NCI-H187 (cell line): ENCODE measurements at regions not wholly inside any gene's neighbourhood (a gene's known extent, or its start where the extent isn't known, plus 50 kb on each side); places are given as distances from the start of the nearest gene placed in this dataset.
"Not testable (repeated sequence)": the region's sequence is repeated elsewhere in the genome, so short reads cannot be mapped to it uniquely, and the experiment has no call there.

Experiments used
- DNase-seq, 2 experiments: peaks; one replicate each; lab custom pipeline; 2025; lab: John Stamatoyannopoulos, UW

DNA sequence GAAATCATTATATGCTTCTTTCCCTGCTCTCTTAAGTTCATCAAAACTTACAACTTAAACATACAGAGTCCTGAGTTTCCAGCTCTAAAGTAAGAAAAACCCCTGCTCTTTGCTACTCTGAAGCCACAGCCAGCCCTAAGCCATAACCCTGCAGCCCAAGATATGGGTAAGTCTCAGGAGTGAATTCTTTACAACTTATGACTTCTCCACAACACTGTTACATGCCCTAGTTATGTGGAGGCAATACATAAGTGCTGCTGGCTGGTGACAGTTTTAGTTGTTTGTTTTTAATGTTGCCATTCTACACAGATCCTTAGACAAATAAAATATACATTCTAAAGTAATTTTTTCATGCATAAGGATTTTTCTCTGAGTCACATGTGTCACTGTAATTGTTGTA lies 100.2 kb downstream of the FBXO8 start:
- no peak for DNase-seq

DNA sequence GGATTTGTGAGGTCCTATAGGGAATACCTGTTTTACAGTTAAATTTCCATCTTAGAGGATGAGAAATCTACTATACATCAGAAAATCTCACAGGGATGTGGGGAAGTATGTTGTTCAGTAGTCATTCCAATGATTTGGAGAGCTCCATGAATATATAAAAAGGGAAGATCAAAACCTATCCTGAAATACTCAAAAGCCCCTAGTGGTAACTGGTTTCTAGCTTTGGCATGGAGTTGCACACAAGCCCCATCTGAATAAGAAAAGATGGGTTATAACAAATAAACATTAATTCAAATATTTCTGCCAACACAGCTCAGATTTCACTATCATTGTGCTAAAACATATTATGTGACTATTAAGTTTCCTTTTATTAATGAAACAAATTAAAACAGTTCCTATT lies 101.6 kb downstream of the FBXO8 start:
- DNase-seq = no peak

DNA sequence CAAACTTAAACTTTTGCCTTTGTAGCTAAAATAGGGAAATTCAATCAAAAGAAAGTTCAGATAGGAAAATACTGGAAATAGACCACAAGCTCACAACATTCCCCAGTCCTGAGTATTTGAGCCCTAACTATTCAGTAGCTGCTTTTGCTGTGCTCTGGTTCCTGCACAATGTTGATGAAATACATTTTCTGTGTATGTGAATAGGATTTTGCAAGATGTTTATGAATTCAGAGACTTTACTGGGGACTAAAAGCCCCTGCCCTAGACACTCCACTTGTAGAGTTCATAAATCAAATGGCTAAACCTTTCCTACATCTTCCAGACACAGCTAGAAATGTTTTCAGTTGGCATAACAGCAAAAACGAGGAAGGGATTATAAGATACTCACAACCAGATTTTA lies 105.9 kb downstream of the FBXO8 start:
- DNase-seq = no peak

DNA sequence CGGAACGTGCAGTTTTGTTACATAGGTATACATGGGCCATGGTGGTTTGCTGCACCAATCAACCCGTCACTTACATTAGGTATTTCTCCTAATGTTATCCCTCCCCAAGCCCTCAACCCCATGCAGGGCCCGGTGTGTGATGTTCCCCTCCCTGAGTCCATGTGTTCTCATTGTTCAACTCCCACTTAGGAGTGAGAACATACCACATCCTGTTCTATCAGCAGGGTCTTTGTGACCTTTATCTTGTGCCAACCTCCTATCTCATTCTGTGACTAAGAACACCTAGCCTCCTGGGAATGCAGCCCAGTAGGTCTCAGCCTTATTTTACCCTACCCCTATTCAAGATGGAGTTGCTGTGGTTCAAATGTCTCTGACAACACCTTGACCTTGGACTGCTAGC lies 107.6 kb downstream of the FBXO8 start:
- not testable (repeated sequence) for DNase-seq

DNA sequence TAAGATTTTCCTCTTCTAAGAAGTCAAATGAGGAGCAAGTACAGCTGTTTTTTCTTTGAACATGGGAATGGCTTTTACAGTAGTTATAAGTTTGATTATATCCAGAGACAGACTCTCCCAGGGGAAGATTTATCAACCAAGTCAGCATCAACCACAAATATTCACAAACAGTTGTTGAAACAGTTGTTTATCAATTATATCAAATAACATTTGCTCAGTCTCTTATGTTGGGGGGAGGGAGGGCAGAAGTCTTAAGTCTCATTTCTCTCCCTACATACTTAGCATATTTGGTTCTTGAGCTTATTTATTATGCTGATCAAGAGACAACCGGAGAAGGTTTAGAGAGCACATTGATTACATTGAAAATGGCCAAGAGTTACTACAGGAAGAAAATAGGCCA lies 110.1 kb downstream of the FBXO8 start:
- no peak for DNase-seq

DNA sequence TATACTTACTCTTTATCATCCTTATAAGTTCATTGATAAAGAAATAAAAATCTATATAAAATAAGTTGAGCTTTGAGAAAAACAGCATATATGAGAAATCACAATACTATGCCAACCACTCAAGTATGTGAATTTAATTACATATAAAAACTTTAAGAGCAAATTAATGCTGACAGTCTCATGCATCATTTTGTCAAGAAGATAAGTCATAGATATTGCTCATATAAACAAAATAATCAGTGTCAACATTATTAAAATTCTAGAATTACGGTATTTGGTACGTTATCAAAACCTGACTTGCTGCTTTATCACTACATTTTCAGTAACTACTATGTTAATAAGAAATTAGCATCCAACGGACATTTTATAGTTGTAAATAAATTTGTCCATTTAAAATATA lies 111.2 kb downstream of the FBXO8 start:
- no peak for DNase-seq

DNA sequence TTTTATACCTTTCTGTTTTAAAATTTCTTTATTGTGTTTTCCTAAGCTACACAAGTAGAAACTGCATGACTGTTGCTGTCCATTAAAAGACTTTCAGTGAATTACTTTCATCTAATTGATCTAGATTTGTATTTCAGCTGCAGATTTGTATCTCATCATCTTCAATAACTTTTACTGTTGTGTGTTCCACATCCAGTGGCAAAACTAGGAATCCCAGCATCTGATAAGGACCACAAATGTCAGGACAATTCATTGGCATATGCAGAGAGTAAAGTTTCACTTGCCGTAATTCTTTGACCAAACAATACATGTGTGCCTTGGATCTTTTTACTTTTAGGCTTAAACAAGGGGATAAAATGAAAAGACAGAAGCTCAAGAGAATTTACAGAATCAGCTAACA lies 112.6 kb downstream of the FBXO8 start:
- no peak for DNase-seq

DNA sequence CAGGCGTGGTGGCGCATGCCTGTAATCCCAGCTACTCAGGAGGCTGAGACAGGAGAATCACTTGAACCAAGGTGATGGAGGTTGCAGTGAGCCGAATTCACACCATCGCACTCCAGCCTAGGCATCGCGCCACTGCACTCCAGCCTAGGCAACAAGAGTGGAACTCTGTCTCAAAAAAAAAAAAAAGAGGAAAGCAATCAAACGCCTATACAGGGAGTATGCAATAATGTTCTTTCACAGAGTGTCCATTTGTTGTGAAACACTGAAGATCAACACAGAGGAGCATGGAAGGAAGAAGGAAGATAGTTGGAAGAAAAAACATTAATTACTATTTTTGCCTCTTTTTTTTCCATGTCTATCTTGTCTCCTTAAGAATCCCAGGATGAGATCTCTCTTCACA lies 113.4 kb downstream of the FBXO8 start:
- DNase-seq = no peak

DNA sequence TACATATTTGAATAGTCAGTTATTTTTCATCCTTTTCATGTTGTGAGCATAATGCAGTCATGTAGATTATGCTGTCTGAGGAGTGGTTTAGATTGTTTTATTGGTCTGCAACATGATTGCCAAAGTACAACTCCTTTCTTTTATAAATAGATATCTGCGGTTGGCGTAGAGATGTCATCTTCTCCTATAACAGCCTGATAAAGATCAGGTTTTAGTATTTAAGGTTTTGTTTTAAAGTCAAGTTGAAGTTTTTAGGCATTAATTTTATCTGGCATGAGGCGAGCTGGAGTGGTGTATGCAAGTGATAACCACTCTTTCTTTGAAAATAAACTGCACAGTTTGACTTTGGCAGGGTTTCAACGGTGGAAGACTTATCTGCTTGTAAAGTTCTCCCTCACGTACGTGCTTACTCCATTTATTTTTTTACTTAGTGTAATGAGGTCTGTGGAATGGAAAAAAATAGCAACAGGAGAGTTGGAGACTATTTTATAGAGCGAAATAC lies 126.3 kb downstream of the FBXO8 start:
- DNase-seq = no peak

DNA sequence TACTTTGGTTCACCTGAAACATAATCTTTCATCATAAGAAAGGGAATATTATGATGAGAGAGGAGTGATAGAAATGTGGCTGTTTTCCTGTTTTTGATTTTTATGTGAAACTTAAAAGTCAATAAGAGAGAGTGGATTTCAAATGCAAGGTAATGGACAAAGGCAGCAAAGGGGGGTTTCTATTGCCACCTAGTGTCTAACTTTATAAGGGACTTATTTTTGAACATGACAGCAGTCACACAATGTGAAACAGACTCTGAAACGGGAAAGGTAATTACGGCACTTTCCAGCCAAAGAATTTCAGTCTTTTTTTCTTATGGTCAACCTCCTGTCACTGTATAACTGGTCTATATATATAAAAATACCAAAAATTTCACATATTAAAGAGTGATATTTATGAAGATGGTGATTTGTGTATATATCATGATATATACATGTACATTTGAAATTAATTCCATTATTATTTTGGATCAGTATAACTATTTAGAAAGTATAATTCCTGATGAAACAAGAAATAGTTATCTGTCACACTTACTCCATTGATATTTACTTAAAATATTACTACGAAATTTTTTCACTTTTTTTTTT lies 127.1 kb downstream of the FBXO8 start:
- no peak for DNase-seq

DNA sequence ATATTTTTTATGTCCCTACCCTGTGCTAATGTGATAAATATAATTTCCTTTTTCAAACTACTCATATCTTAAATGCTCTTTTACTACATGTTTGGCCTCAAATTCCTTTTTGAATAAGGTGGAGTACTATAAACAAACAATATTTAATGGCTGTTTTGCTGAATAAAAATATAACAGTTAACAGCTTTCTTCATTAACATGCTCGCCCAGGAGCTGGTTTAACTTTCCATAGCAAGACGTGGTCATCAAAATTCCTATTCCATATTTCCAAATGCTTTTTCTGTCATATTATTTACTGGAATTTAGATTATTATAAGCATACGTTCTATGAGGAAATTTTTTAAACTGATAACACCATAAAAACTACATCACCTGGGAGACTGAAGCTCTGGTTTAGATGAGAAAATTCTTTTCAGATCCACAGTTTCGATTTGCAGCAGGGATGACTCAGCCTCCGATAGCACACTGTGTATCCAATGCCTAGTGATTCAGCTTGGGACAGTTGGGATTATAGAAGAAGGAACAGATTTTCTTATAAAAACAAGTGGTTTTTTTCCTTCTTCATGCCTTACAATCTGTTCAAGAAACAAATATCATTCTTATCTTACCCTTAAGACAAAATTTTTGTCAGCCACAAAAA lies 129.1 kb downstream of the FBXO8 start:
- DNase-seq = no peak

DNA sequence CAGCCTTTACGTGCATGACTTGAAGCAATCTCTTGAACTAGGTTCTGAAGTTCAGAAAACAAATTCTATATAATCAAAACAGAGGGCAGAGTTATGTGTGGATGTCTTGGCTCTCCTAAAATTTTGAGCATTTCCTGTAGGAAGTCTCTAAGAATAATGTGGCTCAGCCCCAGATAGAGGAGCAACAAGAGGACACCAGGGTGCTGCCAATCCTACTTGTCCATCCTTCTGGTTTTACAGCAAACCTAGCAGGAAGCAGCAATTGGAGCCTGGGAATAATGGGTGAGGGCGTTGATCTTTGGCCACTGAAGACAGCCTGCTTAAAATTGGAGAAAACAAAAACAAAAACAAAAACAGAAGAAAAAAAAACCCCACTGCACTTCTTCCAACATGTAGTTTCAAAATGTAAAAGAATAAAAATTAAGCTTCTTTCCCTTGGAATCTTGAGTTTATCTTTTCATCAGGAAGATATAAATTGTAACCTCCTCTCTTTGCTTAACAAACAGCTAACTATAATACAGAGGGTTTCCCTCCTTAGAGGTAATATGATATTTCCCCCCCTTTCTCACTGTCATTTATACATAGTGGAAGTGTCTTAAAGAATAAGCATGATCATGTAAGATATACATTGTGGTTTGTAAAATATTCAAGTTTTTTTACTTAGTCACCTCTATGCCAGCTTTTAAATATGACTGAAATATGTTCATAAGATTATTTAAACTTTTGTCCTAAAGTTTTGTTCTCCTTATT lies 130.6 kb downstream of the FBXO8 start:
- DNase-seq = no peak

DNA sequence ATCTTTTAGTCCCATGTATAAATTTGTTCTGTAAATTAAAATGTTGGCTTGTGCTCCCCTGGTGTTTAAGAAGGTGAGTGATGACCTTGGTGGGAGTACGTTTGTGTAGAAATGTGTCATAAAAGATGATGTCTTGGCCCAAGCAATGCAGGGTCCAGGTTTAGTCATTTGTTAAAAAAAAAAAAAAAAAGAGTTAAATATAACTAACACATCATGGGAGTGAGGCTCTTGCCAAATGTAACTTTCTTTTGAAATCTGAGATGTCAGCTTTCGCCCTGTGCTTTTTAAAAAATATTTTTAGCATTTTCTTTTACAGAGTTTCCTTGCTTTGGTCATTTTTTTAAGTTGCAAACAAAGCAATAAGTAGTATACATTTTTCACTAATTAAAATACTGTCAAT lies 135.6 kb downstream of the FBXO8 start:
- DNase-seq = no peak

DNA sequence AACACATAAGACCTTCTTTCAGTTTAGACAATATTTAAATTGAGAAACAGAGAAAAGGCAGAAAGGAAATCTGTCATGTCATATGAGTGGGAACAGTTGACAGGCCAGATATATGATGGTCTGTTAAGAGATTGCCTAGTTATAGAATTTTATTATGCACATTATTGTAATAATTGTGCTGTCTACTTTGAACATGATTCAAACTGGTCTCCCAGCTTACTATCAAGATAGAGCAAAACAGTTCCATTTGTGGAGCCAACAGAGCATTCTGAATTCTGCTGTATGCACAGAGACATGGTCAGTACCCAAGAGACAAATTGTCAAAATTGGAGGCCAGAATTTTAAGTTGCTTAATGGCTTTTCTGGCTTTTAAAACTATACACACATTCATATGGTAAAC lies 139.4 kb downstream of the FBXO8 start:
- no peak for DNase-seq

DNA sequence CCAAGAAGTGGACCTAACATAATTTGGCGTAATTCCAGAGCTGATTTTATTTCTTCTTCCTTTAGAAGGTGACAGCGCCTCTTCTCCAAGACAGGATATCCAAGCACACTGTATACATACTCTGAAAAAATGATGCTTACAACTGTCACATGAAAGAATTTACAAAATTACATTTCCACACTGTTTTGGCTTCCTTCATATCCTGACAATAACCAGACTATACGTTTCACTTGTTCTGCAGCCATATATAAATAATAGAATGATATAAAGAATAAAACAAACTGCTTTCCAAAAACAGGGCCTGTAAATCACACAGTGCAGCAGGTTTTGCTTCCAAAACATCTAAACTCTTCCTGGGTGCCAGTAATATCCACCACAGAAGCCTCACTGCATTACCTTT lies 141.6 kb downstream of the FBXO8 start:
- DNase-seq = no peak

DNA sequence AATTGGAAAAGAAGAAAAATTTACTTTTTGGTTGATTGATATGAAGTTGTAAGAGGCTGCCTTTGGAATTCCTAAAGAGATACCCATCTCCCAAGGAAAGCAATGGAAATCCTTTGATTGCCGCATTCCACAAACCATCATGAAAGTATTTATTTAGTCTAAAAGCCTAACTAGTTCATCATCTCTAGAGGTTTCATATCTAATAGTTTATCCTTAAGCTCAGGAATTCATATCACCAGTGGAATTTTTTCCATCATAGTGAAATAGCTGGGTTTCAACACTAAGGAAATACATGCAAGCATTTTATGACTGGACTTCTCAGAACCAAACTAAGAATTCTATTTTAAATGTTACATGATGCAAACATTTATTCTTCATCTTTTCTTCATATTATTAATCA lies 144.9 kb downstream of the FBXO8 start:
- no peak for DNase-seq

DNA sequence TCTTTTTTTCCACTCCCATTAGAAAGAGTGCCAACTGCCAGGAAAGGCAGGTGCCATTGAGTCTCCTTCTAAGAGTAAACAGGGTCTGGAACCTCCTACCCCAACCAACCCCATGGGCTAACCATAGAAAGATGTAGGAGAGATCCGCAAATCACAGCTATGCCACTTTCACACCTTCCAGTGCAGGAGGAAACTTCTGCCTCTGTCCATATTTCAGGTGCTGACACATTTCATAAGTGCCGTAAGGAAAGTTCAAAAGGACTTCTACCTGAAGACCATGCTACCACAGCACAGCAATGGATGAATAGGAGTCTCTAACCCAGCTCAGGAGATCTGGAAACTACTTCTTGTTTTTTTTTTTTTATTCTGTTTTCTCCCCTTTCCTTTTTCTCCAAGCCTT lies 145.8 kb downstream of the FBXO8 start:
- DNase-seq = no peak

DNA sequence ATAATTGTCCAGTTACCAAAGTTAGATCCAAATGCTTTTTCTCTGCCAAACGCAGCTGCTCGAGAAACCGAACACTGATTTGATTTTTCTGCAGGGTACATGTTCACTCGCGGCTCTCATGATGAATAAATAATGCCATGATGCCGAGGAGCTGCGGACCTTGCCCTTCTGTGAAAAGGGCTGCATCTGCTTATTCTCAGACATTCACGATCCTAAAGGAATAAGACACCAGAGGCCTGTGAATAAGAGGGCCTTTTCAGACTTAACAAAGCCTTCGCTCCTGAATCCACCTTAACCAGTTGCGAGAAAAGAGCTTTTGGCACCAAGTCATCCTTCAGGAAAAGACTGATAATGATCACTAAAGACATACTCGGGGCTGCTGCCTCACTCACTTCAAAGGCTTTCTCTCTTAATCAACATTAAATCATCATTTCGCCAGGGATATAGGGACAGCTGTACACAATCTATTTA lies 147.5 kb downstream of the FBXO8 start:
- DNase-seq = no peak

DNA sequence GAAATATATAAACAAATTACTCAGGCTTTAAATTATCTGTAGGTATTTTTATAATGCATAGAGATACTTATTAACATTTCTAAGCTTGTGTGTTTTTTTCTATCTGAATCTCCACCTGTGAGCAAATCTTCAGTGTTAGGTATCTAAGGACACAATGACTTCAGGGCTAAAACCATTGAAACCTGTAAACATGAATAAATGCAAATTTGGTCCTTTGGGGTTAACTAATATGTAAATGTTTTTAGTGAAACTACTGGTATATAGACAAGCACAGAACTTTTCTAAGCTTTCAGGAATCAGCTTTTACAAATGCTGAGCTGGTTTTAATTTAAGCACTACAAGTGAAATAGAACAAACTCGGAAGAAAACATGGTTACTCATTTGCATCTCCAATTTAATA lies 147.9 kb downstream of the FBXO8 start:
- no peak for DNase-seq

DNA sequence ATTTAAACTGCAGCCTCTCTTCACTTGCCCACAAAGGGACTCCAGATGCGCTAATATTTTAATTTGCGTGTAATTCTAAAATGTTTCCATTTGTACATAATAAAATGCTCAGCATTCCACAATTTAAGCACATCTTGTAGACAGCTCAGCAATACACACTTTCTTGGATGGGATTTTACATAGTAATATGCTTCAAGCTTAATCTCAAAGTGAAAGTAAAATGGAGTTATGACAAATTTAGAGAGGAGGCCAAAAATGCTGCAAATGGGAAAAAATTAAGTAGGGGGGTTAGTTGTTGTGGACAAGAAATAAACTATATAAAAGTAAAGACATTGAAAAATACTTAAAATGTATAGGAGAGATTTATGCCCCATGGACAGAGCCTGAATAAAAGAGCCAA lies 149.1 kb downstream of the FBXO8 start:
- no peak for DNase-seq

DNA sequence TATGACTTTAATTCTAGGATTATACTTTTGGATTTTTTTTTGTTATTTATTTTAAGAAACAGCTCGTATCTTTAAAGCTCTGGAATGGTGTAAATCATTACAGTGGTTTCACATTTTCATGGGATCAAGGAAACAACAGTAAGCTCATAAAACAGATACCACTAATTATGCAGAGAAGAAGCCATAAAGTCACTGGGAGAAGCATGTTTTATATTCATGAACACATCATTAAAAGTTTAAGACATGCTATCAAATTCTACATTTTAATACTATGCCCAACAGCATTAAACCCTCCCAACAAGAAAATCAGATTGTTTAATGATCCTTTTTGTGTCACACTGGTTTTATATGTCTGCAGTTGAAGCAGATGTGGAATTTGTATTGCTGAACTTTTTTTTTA lies 149.9 kb downstream of the FBXO8 start:
- DNase-seq = no peak

DNA sequence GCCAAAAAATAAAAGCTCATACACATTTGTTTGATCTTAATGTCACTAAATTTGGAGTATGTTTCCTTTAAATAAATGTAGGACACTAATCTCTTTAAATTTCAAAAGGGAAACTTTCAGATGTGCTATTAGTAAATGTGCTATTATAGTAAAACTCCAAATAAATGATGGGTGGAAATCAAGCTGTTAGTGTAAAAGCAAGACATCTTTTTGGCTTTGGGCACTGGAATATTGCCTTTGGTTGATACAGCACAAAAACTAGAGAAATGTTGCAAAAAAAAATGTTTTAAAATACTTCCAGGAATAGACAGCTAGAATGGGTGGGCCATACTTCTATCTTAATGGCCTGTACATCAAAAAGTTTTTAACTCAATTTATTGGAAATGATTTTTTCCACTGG lies 151.6 kb downstream of the FBXO8 start:
- DNase-seq = no peak

DNA sequence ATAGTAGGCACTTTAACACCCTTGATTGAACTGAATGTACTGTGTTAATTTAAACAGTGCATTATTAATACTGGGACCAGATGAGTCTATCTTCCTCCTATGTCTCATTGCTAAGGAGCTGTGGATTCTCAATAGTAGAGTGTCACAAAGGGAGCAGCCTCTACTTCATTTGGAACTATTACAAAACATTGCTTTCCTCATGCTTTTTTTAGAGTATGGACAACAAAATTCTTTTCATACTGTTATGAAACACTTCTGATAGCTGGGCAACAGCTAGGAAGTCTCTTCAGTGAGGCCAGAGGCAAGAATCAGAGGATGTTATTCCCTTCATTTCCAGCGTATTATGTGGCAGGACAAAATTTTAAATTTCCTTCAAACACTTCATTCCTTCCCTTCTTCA lies 160.8 kb downstream of the FBXO8 start:
- DNase-seq = no peak
